NCI-H345 treated with DMSO at 0.1 percent for 48 hours (cell line): ENCODE measurements at regions not wholly inside any gene's neighbourhood (a gene's known extent, or its start where the extent isn't known, plus 50 kb on each side); places are given as distances from the start of the nearest gene placed in this dataset.
"Not testable (repeated sequence)": the region's sequence is repeated elsewhere in the genome, so short reads cannot be mapped to it uniquely, and the experiment has no call there.

Experiments
- DNase-seq: peaks from one replicate; lab custom pipeline; 2025; ENCODE audit not compliant: unreplicated experiment; lab: John Stamatoyannopoulos, UW

- DNase-seq, result no peak
These were observed 70.6 kb downstream of the RSL24D1 start for GRCh38 chr15:55126111-55126510.

- DNase-seq, result no peak
These were observed 72.1 kb downstream of the RSL24D1 start for GRCh38 chr15:55124616-55125015.

- no peak for DNase-seq
These were observed 78.3 kb downstream of the RSL24D1 start for GRCh38 chr15:55118344-55118870.

- no peak for DNase-seq
These were observed 80.1 kb downstream of the RSL24D1 start for GRCh38 chr15:55116636-55117035.

GRCh38 chr15:55113736-55114135, 83.0 kb downstream of the RSL24D1 start:
- no peak for DNase-seq

GRCh38 chr15:55112706-55113105, 84.0 kb downstream of the RSL24D1 start:
- DNase-seq, result no peak

GRCh38 chr15:55110446-55110845, 86.3 kb downstream of the RSL24D1 start:
- DNase-seq, result no peak

GRCh38 chr15:55108858-55109518, 87.8 kb downstream of the RSL24D1 start:
- peak; percentile 11 for DNase-seq

- DNase-seq, result no peak
These were observed 88.3 kb downstream of the RSL24D1 start for GRCh38 chr15:55108448-55108847.

- no peak for DNase-seq
These were observed 90.6 kb downstream of the RSL24D1 start for GRCh38 chr15:55106155-55106554.

GRCh38 chr15:55094136-55094535, 102.6 kb downstream of the RSL24D1 start:
- no peak for DNase-seq

GRCh38 chr15:55088207-55088606, 108.5 kb downstream of the RSL24D1 start:
- DNase-seq, result no peak

- DNase-seq, result no peak
These were observed 112.1 kb downstream of the RSL24D1 start for GRCh38 chr15:55084673-55085072.

- DNase-seq, result no peak
These were observed 112.5 kb downstream of the RSL24D1 start for GRCh38 chr15:55084216-55084615.

- DNase-seq, result not testable (repeated sequence)
These were observed 119.7 kb downstream of the RSL24D1 start for GRCh38 chr15:55077052-55077451.

GRCh38 chr15:55074431-55074830, 122.3 kb downstream of the RSL24D1 start:
- DNase-seq, result no peak

- not testable (repeated sequence) for DNase-seq
These were observed 132.8 kb downstream of the RSL24D1 start for GRCh38 chr15:55063970-55064369.

- DNase-seq, result no peak
These were observed 135.9 kb downstream of the RSL24D1 start for GRCh38 chr15:55060836-55061235.

GRCh38 chr15:55056500-55056899, 140.2 kb downstream of the RSL24D1 start:
- DNase-seq, result no peak

- no peak for DNase-seq
These were observed 152.6 kb downstream of the RSL24D1 start for GRCh38 chr15:55044162-55044561.

GRCh38 chr15:55037071-55037470, 159.7 kb downstream of the RSL24D1 start:
- no peak for DNase-seq

- DNase-seq, result no peak
These were observed 161.0 kb downstream of the RSL24D1 start for GRCh38 chr15:55035749-55036148.

- no peak for DNase-seq
These were observed 163.2 kb downstream of the RSL24D1 start for GRCh38 chr15:55033574-55033973.
